ENCODE measurements at regions not wholly inside any gene's neighbourhood (a gene's known extent, or its start where the extent isn't known, plus 50 kb on each side); places are given as distances from the start of the nearest gene placed in this dataset.

DNA sequence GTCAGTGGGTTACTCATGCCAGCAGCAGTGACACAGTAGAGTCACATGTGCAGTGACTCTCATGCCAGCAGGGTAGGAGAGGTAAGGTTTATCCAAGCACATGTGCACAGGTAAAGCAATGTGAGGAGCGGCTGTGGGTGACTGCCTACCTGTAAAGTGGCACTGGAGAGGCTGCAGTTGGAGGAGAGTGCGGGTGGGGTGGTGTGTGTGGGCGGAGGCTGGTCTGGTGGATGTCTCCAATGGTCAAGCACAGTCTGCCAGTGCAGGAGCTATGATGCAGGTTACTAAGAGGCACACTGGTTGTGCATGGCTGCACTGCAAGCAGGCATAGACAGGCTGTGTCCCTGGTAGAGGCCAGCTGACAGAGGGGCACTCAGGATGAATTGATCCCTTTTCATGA, 588.2 kb upstream of the FTMT start:
- ChIA-PET RAD21 (ENCODE audit: low non-redundant PET in 1 of 2, low total read pairs in 2 of 2, uncharacterized antibody in 2 of 2, unreplicated experiment in 2 of 2) (no interaction called here), CTCF (interaction anchor here (1.4 kb wide), 1 partner anchor 11 kb away, joined by 3 read pairs; no protein-coding TSS in a partner anchor), POLR2A (no interaction called here)
- Histone ChIP-seq H3K9me2 (ENCODE audit: insufficient read depth) (no peaks in the 10 kb centered on the region), H4K20me1 (ENCODE audit: insufficient read depth) (no peaks in the 10 kb centered on the region), H3K27me3 (ENCODE audit: insufficient read depth, low read length) (no peaks in the 10 kb centered on the region), H2AFZ (ENCODE audit: low read depth, low read length, poor library complexity, severe bottlenecking) (no peak overlapping the region), H3K79me2 (ENCODE audit: insufficient read depth, low read length) (no peaks in the 10 kb centered on the region), H3K4me1 (ENCODE audit: control insufficient read depth in 1 of 2, insufficient read depth in 2 of 2, low read length in 2 of 2) (no peaks in the 10 kb centered on the region), H3K27ac (ENCODE audit: low read depth, low read length) (no peak overlapping the region), H3K9me3 (ENCODE audit: control insufficient read depth in 1 of 2, insufficient read depth in 1 of 2, low read depth in 1 of 2, low read length in 2 of 2) (no peaks in the 10 kb centered on the region), H3K4me3 (replicated peaks in 1 of 2; ENCODE audit: low read depth in 1 of 2, low read length in 2 of 2) (no peak overlapping the region), H3K36me3 (ENCODE audit: control insufficient read depth in 1 of 2, insufficient read depth in 2 of 2, low read length in 2 of 2) (no peaks in the 10 kb centered on the region), H3K4me2 (ENCODE audit: low read length) (no peak overlapping the region), H3K9ac (ENCODE audit: low read length) (no peak overlapping the region)
- intact Hi-C loops (cut with micrococcal nuclease) = no loop called here
- no peak for TF ChIP-seq CEBPB (IDR thresholded peaks at IDR 0.05; ENCODE audit: low read depth)
- no peak for TF ChIP-seq EGR1 (IDR thresholded peaks at IDR 0.05; ENCODE audit: low read depth)
- no peak for TF ChIP-seq ZFX (IDR thresholded peaks at IDR 0.05)
- TF ChIP-seq SIN3A (IDR thresholded peaks at IDR 0.05; ENCODE audit: low read depth) = no peak
- no peak for TF ChIP-seq CTCF (IDR thresholded peaks at IDR 0.05 in 2 of 3, conservative IDR thresholded peaks at IDR 0.05 in 1 of 3; ENCODE audit: borderline replicate concordance in 1 of 3, insufficient read depth in 1 of 3, low read depth in 2 of 3, low read length in 2 of 3)
- TF ChIP-seq RAD21 (IDR thresholded peaks at IDR 0.05; ENCODE audit: low read depth) = no peak
- TF ChIP-seq EZH2 (IDR thresholded peaks at IDR 0.05) = no peak
- no peak for TF ChIP-seq FOSL1 (IDR thresholded peaks at IDR 0.05; ENCODE audit: low read depth)
- TF ChIP-seq ATF3 (IDR thresholded peaks at IDR 0.05) = no peak
- TF ChIP-seq REST (IDR thresholded peaks at IDR 0.05; ENCODE audit: low read depth) = no peak
- TF ChIP-seq JUND (IDR thresholded peaks at IDR 0.05) = no peak
- no peak for TF ChIP-seq EZH2phosphoT487 (IDR thresholded peaks at IDR 0.05; ENCODE audit: borderline replicate concordance)
- no peak for TF ChIP-seq SRF (IDR thresholded peaks at IDR 0.05; ENCODE audit: low read depth)
- no peak for TF ChIP-seq CBX3 (IDR thresholded peaks at IDR 0.05; ENCODE audit: low read depth)
- no peak for TF ChIP-seq POLR2A (IDR thresholded peaks at IDR 0.05; ENCODE audit: borderline replicate concordance, extremely low read depth, insufficient read depth, insufficient read length)
- no peak for TF ChIP-seq ZBTB33 (IDR thresholded peaks at IDR 0.05; ENCODE audit: extremely low read depth, insufficient replicate concordance, low read length)
- TF ChIP-seq TCF7L2 (IDR thresholded peaks at IDR 0.05; ENCODE audit: borderline replicate concordance, extremely low read depth, insufficient read depth, insufficient read length) = no peak
- no peak for DNase-seq (ENCODE audit: low read depth, low spot score)
- no peak for ATAC-seq
- BruUV-seq (replicated peaks) = no TSS peak

Data from HCT116 (cell line).